Endometrium (tissue), 2 donors: ENCODE measurements at regions not wholly inside any gene's neighbourhood (a gene's known extent, or its start where the extent isn't known, plus 50 kb on each side); places are given as distances from the start of the nearest gene placed in this dataset.
"Not testable (repeated sequence)": the region's sequence is repeated elsewhere in the genome, so short reads cannot be mapped to it uniquely, and the experiment has no call there.

Experiments used
- FAIRE-seq: peaks from 2 replicates; lab custom pipeline; 2012; peaks lifted over from hg19 to GRCh38; lab: Jason Lieb, UNC
- donor health status: control.
- donor health status: control.

DNA sequence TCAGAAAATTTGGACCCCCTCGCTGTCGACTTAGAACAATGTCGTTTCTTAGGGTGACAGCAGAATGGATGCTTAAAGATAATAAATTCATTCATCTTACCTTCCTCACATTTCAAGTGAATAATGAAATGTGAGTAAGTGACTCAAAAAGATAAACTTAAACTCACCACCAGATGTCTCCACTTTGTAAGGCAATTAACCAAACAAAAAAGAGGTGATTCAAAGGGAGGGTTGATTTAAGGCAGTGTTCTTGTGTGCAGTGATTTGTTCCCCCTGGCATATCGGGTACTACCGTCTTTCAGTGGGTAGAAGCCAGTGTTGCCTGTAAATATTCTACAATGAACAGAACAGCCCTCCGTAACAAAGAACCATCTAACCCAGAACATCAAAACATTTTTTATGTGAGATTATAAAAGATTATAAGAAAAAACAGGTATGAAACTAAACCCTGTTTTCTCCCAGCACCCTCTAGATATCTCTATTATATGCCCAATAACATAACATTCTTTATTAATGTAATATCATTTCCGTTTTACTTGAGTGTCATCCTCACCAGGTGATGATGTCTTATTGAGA, 589.7 kb downstream of the CBLN4 start:
- FAIRE-seq = peak; percentile 31

DNA sequence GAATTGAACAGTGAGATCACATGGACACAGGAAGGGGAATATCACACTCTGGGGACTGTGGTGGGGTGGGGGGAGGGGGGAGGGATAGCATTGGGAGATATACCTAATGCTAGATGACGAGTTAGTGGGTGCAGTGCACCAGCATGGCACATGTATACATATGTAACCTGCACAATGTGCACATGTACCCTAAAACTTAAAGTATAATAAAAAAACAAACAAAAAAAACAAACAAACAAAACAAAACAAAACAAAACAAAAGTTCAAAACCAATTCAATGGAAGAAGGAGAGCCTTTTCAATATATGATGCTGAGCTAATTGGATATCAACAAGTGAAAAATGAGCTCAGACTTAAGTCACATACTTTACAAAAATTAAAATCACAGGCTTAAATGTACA, 592.8 kb downstream of the CBLN4 start:
- FAIRE-seq = peak; percentile 43

DNA sequence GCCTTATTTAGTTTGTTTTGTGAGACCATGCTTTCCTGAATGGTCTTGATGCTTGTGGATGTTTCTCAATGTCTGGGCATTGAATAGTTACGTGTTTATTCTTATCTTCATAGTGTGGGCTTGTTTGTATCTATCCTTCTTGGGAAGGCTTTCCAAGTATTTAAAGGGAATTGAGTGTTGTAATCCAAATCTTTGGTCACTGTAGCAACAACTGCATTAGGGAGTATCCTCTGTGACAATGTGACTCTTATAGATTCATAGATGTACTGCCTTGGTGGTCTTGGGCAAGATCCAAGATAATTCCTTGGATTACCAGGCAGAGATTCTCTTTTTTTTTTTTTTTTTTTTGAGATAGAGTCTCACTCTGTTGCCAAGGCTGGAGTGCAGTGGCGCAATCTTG, 598.4 kb downstream of the CBLN4 start:
- FAIRE-seq = no peak

DNA sequence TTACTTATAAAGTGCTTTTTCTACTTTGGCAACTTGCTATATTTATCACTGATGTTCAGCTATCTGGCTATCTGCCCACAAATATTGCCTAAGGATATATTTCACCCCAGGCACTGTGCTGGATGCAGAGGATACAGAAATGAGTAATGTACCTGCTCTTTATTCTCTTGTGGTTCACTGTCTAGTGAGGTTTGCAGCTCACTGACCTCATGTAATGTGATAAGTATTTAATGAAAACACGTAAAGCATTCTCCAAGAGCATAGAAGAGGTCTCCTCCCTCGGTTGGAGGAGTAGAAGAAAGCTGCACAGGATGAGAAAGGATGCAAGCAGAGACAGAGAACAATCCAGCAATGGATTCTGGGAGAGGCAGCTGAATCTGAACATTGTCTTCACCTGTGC, 610.7 kb downstream of the CBLN4 start:
- FAIRE-seq = no peak

DNA sequence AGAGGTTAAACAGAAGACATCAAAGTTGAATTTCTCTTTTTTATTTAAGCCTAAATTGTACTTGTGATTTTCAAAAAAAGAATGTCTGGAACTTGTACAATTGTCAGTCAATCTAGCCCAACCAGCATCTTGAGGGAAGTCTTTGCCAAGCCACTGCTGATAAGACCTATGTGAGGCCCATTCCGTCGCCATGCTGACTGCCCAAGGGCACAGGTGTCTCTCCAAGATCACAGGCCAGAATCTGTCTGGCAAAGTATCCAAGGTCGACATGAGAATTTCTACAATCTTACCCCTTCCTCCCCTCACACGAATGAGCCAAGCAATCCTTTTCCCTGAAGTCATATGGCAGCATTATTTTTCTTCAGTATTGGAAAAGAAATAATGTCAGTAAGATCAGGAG, 614.5 kb downstream of the CBLN4 start:
- FAIRE-seq = no peak

DNA sequence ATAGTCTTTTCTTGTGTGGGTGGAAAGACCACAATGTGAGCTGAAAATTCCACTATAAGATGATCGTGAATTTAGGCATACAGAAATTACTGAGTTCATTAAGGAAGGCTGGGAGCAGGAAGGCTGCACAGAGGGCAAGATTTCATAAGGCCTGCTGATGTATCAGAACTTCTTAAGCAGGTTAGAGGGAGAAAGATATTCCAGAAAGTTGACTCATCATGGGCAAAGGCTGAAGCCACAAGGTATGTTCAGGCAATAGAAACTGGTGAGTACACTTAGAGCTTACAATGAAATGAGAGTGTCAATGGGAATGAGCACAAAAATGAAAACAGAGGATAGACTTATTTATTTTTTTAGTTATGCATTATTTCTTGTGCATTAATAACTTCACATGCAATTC, 618.6 kb downstream of the CBLN4 start:
- no peak for FAIRE-seq

DNA sequence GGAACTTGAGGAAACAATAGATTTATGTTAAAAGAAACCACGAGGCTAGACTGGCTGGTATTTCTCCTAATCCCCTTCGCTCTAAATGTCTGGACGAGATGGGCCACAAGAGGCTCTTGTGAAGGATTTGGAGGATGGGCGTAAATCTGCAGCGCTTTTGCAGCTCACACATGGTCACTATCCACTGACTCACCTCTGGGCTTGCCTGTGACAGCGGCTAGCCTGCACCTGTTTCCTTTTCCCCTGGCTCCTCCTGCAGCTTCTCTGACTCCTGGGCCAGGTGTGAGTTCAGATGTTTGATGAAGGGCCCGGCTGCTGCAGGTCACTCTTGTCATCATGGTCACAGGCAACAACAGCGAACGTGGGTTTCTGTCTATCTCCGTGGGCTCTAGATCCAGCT, 629.4 kb downstream of the CBLN4 start:
- FAIRE-seq = no peak

DNA sequence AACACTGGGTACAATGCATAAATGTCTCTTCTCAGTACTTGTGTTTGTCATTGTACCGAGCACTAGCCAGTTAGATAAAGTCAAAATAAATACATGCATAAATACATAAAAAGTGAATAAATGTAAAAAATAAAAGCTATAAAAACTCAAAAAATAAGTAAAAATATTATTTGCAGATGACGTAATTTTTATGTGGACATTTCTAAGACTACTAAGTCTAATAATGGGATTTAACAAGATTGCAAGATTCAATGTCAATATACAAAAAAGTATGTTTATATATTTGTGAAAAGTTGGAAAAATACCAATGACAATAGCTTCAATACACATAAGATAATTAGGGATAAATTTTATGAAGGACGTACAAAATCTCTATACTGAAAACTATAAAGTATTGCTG, 639.6 kb downstream of the CBLN4 start:
- peak; percentile 33 for FAIRE-seq

DNA sequence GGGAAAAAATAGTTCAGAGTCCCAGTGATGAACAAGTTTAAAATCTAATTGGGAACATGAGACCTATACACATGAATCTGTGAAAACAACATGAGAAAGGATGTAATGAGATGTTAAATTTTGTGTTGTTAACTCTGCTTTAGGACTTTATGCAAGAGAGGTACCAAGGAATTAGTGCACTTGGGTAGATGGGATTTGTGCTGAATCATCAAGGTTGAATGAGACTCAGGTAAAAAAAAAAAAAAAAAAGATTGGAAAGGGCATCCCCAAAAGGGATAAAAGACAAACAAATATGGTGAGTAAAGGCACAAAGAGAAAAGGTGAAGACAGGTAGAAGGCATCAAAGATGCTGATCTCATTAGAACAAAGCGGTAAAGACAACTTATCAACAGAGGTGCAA, 644.4 kb downstream of the CBLN4 start:
- no peak for FAIRE-seq

DNA sequence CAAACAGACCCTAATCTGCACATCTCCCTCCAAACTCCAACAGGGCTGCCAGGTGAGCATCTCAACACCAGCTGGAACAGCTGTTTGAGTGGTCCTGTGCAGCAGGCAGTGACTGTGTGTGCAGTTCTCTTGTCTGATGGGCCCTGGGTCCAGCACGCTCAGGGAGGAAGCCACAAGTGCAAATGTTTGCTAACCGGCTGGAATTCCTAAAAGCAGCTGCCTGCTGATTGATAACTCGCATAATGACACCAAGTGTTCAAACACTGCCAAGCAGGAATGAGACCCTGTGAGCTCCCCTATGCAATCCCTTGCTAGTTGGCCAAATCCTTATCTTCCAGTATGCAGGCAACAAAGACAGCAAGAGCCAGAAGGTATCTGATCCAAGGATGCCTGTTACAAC, 650.6 kb downstream of the CBLN4 start:
- FAIRE-seq = no peak

DNA sequence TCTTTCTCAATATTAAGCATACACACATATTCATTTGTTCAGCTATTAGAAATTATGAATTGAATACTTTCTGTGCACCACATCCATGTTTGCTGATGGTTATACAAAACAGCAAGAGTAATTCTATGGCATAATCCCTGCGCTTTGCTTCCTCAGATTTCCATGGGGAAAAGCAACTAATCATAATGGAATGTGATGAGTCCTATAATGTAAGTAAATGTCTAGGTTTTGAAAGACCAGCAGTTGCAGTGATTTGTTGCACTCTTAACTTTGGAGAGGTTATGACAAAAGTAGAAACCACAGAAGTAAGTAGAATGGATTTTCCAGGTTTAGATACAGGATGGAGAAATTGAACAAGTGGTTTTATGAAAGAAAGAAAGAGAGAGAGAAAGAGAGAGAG, 652.1 kb downstream of the CBLN4 start:
- FAIRE-seq = no peak

DNA sequence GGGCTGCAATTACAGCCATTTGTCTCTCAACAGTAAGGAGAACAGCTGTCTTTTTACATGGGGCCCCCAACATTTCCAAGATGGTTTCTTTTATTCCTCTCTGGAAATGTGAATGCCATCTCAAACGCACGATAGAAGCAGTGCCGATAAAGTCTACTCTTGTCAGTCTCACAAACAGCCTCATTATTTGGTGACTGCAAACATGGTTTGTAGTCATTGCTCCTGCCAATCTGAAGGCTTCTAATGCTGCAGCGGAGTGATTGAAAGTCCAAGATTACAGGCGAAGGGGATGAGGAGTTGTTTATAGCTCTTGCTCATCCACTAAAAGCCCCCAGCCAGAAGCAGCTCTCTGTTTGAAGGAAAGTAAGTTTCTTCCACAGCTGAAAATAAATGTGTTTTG, 657.1 kb downstream of the CBLN4 start:
- FAIRE-seq = no peak

DNA sequence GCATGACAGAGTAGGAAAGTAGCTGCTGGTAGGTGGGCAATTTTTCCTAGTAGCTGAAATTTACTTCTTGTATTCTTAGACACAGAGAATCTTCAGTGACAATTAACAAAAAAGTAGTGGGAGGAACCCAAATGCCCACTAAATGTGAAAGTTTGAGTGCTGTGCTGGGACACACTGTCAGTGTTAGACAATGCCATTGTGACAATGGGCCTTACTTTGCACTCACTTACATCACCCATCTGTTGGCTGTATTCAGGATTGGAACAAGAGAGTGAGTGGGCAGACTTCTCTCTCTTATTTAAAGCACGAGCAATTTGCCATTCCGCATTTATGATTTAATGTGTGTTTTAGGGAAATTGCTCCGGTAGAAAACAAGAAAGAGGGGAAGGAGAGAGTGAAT, 662.5 kb downstream of the CBLN4 start:
- no peak for FAIRE-seq

DNA sequence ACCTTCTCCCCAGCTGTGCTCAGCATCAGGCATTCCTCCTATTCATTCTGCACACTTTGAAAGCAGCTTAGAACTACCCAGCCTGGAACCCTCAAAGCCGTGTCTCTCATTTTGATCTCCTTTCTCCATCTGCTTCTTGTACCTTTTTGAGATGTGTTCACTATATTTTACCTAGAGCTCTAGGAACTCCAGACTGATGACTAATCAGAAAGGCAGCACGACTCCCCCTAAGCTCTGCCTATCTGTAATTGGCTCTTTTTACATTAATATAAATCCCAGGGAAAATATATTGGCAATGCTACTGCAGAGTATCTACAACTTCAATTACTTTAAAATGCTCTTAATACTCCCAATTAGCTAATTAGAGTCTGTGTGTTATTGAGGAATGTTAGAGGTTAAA, 671.5 kb downstream of the CBLN4 start:
- FAIRE-seq = no peak

DNA sequence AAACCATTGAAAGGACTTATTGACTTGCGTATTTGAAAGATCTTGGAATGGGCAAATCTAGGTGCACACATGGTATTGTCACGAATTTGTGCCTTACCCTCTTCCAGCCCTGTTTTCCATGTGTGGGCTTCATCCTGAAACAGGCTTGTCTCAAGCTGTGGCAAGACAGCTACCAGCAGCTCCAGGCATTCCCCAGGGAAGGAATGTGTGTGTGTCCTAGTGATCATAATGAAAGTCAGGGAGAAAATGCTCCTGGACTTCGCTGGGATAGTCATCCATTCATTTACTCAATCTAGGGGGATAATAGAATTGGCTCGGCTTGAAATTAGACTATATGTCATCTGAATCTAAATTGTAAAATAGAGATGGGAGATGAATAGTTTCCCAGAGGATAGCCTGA, 676.2 kb downstream of the CBLN4 start:
- FAIRE-seq = no peak

DNA sequence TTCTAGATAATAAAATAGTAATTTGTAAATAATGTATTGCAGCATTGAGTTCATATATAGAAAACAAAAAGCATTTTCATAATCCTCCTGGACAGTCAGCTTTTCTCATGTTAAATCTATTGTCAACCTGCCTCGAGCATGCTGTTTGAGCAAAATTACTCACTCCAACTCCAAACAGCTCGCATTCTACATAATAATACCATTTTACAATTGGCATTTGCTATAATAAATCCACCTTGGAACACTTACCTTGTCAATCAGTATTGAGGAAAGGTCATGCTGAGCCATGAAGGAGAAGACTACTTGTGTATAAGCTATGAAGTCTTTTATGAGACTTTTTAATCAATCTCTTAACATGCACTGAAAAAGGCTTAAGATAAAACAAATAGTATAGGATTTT, 682.6 kb downstream of the CBLN4 start:
- FAIRE-seq = no peak

DNA sequence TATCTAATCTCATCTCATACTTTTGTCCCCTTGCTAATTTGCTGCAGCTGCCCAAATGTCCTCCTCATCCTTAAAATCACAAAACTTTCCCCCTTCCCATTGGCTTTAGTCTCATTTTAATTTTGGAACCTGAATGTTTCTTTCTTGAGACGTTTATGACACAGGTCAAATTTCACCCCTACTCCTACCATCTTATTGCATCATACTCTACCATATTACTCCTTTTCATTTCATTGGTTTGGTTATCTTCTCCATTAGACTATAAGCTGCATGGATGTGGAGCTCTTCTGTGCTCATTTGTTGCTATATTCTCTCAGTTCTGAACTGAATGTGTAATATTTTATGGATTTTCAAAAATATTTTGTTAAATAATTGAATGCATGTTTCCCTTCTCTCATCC, 688.6 kb downstream of the CBLN4 start:
- FAIRE-seq = no peak

DNA sequence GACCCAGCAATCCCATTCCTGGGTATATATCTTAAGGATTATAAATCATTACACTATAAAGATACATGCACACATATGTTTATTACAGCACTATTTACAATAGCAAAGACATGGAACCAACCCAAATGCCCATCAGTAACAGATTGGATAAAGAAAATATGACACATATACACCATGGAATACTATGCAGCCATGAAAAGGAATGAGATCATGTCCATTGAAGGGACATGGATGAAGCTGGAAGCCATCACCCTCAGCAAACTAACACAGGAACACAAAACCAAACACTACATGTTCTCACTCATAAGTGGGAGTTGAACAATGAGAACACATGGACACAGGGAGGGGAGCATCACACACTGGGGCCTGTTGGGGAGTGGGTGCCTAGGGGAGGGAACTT, 694.5 kb downstream of the CBLN4 start:
- not testable (repeated sequence) for FAIRE-seq

DNA sequence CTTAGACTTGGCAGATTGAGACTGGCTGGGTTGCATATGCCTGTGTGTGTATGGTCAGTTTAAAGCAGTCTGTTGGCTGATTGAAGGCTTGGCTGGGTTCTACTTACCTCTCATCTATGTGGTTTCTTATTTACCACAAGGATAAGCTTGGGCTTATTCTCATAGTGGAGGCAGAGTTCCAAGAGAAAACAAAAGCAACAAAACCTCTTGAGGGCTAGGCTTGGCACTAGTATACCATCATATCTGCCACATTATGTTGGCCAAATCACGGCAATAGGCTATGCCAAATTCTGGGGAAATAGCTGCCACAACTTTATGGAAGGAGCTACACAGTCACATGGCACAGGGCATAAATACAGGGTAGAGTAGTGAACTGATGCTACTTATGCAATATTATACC, 714.1 kb downstream of the CBLN4 start:
- no peak for FAIRE-seq

DNA sequence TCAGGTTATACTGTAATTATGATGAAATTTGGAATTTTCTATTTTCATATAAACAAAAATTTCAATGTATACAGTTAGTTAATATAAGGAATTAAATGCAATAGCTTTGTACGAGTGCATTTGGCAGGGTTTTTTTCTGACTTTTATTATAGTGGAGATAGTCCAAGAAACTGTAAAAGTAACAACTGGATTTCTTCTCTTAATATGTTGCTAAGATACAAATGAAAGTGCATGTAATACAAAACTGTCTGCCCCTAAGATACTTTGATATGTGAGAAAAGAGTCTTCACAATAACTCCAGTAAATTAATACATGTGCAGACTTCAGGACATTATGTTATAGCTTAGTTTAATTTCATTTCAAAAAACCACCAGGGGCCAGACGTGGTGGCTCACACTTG, 721.4 kb downstream of the CBLN4 start:
- peak; percentile 69 for FAIRE-seq

DNA sequence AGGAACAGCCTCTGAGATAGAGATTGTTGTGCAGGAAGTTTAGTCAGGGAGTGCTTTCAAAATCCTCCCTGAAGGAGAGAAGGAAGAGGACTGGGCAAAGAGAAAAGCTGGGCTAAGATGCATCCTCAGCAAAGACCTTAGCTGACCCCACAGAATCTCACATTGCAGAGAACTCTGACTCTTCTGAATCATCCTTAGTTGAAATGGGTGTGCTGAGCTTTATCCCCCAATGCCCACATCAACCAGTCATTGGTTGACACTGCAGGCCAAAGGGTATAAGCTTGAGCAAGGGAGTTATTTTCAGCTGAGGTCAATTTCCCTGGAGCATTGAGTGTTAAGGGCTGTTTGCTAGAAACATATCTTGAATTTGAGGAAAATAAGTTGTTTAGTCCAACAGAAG, 732.2 kb downstream of the CBLN4 start:
- no peak for FAIRE-seq

DNA sequence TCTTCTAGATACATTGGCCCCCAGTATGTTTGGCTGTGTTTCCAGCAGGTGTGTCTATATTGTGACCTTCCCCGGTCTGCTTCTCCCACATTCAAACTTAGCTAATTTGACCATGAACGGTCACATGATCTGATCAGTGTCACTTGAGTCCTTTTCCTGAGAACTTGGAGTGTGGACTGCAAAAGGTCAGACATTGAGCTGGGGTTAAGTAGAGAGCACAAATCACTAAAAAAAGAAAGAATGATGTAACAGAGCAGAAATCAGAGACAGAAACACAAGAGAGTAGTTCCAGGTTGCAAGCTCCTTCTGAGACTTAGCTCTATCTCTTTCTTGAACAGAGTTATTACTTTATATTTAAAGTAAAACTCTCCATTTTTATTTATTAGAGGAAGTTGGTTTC, 733.9 kb downstream of the CBLN4 start:
- FAIRE-seq = no peak

DNA sequence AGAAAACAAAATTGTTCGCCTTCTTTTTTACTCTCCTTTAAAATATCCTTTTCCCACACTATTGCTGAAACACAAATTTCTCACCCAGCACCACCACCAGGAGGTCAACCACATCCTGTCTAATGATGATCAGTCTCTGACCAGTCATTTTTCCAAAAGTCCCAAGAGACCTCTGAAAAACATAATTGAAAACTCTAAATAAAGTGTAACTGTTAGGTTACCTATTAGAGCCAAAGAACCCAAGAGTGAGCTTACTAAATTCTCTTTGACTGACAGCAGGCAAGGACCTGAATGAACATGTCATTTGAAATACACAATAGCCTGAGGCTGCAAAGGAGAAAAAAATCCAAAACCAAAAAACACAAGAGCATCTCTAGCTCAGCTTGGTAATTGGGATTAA, 735.4 kb downstream of the CBLN4 start:
- no peak for FAIRE-seq

DNA sequence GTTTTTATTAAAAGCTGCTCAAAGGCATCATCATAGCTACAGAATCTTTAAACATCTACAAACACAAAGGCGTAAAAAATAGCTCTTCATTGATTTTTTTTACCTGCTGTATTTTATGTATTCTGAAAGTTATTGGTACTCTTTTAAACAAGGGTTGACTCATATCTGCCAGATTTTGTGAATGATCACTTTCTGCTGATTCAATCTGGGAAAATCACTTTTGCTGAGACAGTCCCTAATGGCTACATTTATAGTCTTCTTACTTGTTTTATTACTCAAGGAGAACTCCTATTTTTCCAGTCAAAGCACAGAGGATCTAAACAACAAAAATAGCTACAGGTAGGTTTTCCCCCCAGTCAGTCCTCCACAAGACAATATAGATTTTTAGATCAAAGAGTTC, 739.0 kb downstream of the CBLN4 start:
- FAIRE-seq = no peak

DNA sequence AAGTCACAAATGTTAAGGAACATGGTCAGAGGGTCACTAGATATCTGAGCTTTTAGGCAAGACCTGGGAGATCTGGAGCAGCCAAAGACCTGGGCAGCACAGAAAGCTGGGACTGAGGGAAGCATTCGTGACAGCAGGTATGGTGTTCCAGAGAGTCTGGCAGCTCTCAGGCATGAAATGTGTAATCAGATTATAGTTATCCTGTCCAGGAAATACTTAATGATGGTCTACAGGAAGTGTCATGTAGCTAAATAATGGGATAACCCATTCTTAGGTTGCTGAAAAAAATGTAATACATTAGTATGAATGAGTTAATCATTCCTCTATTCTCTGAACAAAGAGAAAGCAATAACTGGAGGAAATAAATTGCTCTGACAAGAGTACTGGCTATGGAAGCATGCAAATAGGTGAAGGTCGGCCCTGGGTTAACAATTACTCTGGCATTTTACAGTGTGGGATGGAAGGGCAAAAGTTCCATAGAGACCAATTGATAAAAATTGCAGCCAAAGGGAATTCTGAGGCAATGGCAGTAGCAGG, 740.5 kb downstream of the CBLN4 start:
- no peak for FAIRE-seq
